RWPE1 (cell line): ENCODE measurements at regions not wholly inside any gene's neighbourhood (a gene's known extent, or its start where the extent isn't known, plus 50 kb on each side); places are given as distances from the start of the nearest gene placed in this dataset.

ENCODE experiments used
- CTCF ChIA-PET: fragments of 350-600 bp; sonication (Branson Sonifier 250); formaldehyde crosslinking; extraction: SDS; loops from one replicate; lab custom pipeline; 2021; lab: Yijun Ruan, JAX
- POLR2A ChIA-PET: fragments of 400-600 bp; formaldehyde crosslinking; extraction: SDS; loops from one replicate; lab custom pipeline; 2020; ENCODE audit warnings: antibody characterized with exemption; ENCODE audit not compliant: low non-redundant PET; lab: Yijun Ruan, JAX
- DNase-seq: peaks from one replicate; pipeline ENCODE4 v3.0.0; 2012; ENCODE audit warnings: low spot score
- H3K27ac ChIP-seq: fragments of 450-650 bp; 2 replicates; pipeline ENCODE4 v1.5.1; 2017
- CTCF ChIP-seq: fragments of 450-650 bp; conservative IDR thresholded peaks from 2 replicates; pipeline ENCODE4 v1.5.1; 2017; ENCODE audit warnings: low read depth, mild to moderate bottlenecking

GRCh38 chr18:22114526-22115321 lies 54.7 kb upstream of the GATA6 start:
- no peak overlapping the region for H3K27ac ChIP-seq
- no peak for DNase-seq
- ChIA-PET POLR2A (no interaction called here), CTCF (interaction anchor here (0.9 kb wide), 1 partner anchor 603 kb away, joined by 6 read pairs; no protein-coding TSS in a partner anchor)
- no peak for TF ChIP-seq CTCF

- ChIA-PET POLR2A (no interaction called here), CTCF (no interaction called here)
- H3K27ac ChIP-seq, result no peak overlapping the region
- DNase-seq, result no peak
- no peak for TF ChIP-seq CTCF
These were observed 53.8 kb upstream of the GATA6 start for GRCh38 chr18:22115573-22115972.
